HS-5 (cell line): ENCODE measurements at regions not wholly inside any gene's neighbourhood (a gene's known extent, or its start where the extent isn't known, plus 50 kb on each side); places are given as distances from the start of the nearest gene placed in this dataset.
"Not testable (repeated sequence)": the region's sequence is repeated elsewhere in the genome, so short reads cannot be mapped to it uniquely, and the experiment has no call there.

Experiments
- DNase-seq: peaks from one replicate; pipeline ENCODE4 v3.0.0-alpha.2; 2012; ENCODE audit warnings: low read depth

- DNase-seq: no peak
Observed at GRCh38 chr3:33956776-33957175, 158.3 kb downstream of the PDCD6IP start.

GRCh38 chr3:33957176-33957575 is 158.7 kb downstream of the PDCD6IP start:
- no peak for DNase-seq

- DNase-seq: no peak
Observed at GRCh38 chr3:33958661-33959060, 160.2 kb downstream of the PDCD6IP start.

GRCh38 chr3:33962396-33962795 is 164.0 kb downstream of the PDCD6IP start:
- no peak for DNase-seq

- not testable (repeated sequence) for DNase-seq
Observed at GRCh38 chr3:33970180-33970579, 171.8 kb downstream of the PDCD6IP start.

- DNase-seq: no peak
Observed at GRCh38 chr3:33971055-33971454, 172.6 kb downstream of the PDCD6IP start.

GRCh38 chr3:33975463-33975862 is 177.0 kb downstream of the PDCD6IP start:
- DNase-seq: no peak

GRCh38 chr3:33977227-33977626 is 178.8 kb downstream of the PDCD6IP start:
- DNase-seq: no peak

- peak; percentile 22 for DNase-seq
Observed at GRCh38 chr3:33980252-33980651, 181.8 kb downstream of the PDCD6IP start.

GRCh38 chr3:33982269-33982798 is 183.9 kb downstream of the PDCD6IP start:
- no peak for DNase-seq

GRCh38 chr3:33982949-33983348 is 184.5 kb downstream of the PDCD6IP start:
- DNase-seq: not testable (repeated sequence)

- no peak for DNase-seq
Observed at GRCh38 chr3:33989229-33989628, 190.8 kb downstream of the PDCD6IP start.

- no peak for DNase-seq
Observed at GRCh38 chr3:33991673-33992072, 193.2 kb downstream of the PDCD6IP start.

- no peak for DNase-seq
Observed at GRCh38 chr3:33993631-33994030, 195.2 kb downstream of the PDCD6IP start.

- no peak for DNase-seq
Observed at GRCh38 chr3:33994568-33994967, 196.1 kb downstream of the PDCD6IP start.

GRCh38 chr3:34000301-34000700 is 201.9 kb downstream of the PDCD6IP start:
- DNase-seq: no peak

- DNase-seq: no peak
Observed at GRCh38 chr3:34001022-34001421, 202.6 kb downstream of the PDCD6IP start.

- no peak for DNase-seq
Observed at GRCh38 chr3:34001990-34002389, 203.6 kb downstream of the PDCD6IP start.

GRCh38 chr3:34002569-34003100 is 204.2 kb downstream of the PDCD6IP start:
- DNase-seq: no peak

GRCh38 chr3:34005886-34006285 is 207.5 kb downstream of the PDCD6IP start:
- peak; percentile 53 for DNase-seq

GRCh38 chr3:34008191-34008590 is 209.8 kb downstream of the PDCD6IP start:
- no peak for DNase-seq

- no peak for DNase-seq
Observed at GRCh38 chr3:34008836-34009809, 210.7 kb downstream of the PDCD6IP start.
